Mesendoderm (in vitro differentiated cells): ENCODE measurements at regions not wholly inside any gene's neighbourhood (a gene's known extent, or its start where the extent isn't known, plus 50 kb on each side); places are given as distances from the start of the nearest gene placed in this dataset.
A peak's percentile ranks its signal among the peaks of the same experiment; 100 is the strongest.

Experiments
- DNase-seq: peaks from one replicate; pipeline ENCODE4 v3.0.0; 2013
- H2AK5ac ChIP-seq: 2 replicates; pipeline ENCODE4 v1.6.1; 2013; ENCODE audit warnings: low read length, inconsistent platforms
- H2BK120ac ChIP-seq: 2 replicates; pipeline ENCODE4 v1.6.1; 2013; ENCODE audit warnings: low read depth, mild to moderate bottlenecking, low read length, moderate library complexity, mixed read lengths
- H2BK15ac ChIP-seq: replicated peaks from 2 replicates; pipeline ENCODE4 v1.6.1; 2013; ENCODE audit warnings: low read depth, mild to moderate bottlenecking, moderate library complexity
- H2BK5ac ChIP-seq: 2 replicates; pipeline ENCODE4 v1.6.1; 2013; ENCODE audit warnings: low read length, inconsistent platforms
- H3K18ac ChIP-seq: 2 replicates; pipeline ENCODE4 v1.6.1; 2013; ENCODE audit warnings: mild to moderate bottlenecking, low read length, mixed read lengths
- H3K23ac ChIP-seq: one replicate; pipeline ENCODE4 v1.6.1; 2013; ENCODE audit warnings: low read length
- H3K27ac ChIP-seq: 2 replicates; pipeline ENCODE4 v1.5.1; 2013; ENCODE audit warnings: low read depth, mild to moderate bottlenecking, inconsistent platforms, low read length, moderate library complexity
- H3K27me3 ChIP-seq: 2 replicates; pipeline ENCODE4 v1.6.1; 2013; ENCODE audit warnings: low read length, control low read depth, mild to moderate bottlenecking, inconsistent platforms; ENCODE audit not compliant: insufficient read depth, poor library complexity
- H3K36me3 ChIP-seq: 2 replicates; pipeline ENCODE4 v1.6.1; 2013; ENCODE audit warnings: low read length, inconsistent platforms; ENCODE audit not compliant: control insufficient read depth, insufficient read depth
- H3K4ac ChIP-seq: one replicate; pipeline ENCODE4 v1.6.1; 2013; ENCODE audit warnings: low read depth, mild to moderate bottlenecking, low read length, moderate library complexity
- H3K4me1 ChIP-seq: 2 replicates; pipeline ENCODE4 v1.6.1; 2013; ENCODE audit warnings: low read depth, low read length, inconsistent platforms; ENCODE audit not compliant: control insufficient read depth
- H3K4me2 ChIP-seq: 2 replicates; pipeline ENCODE4 v1.6.1; 2013; ENCODE audit warnings: low read length
- H3K4me3 ChIP-seq: 2 replicates; pipeline ENCODE4 v1.5.1; 2013; ENCODE audit warnings: mild to moderate bottlenecking, low read length
- H3K56ac ChIP-seq: one replicate; pipeline ENCODE4 v1.6.1; 2013; ENCODE audit warnings: low read length
- H3K79me1 ChIP-seq: 2 replicates; pipeline ENCODE4 v1.6.1; 2013; ENCODE audit warnings: low read length, inconsistent platforms
- H3K79me2 ChIP-seq: 2 replicates; pipeline ENCODE4 v1.6.1; 2013; ENCODE audit warnings: mild to moderate bottlenecking, low read length; ENCODE audit not compliant: control insufficient read depth, insufficient read depth
- H3K9ac ChIP-seq: 2 replicates; pipeline ENCODE4 v1.6.1; 2013; ENCODE audit warnings: low read length, inconsistent platforms
- H4K5ac ChIP-seq: one replicate; pipeline ENCODE4 v1.6.1; 2013; ENCODE audit warnings: low read length
- H4K8ac ChIP-seq: one replicate; pipeline ENCODE4 v1.6.1; 2013; ENCODE audit warnings: low read depth, mild to moderate bottlenecking, control low read depth, low read length, moderate library complexity
- WGBS: extraction: QIAGEN DNeasy Blood & Tissue Kit; methylation state at CpG from one replicate; pipeline ENCODE4 v1.1.7; 2013; ENCODE audit warnings: low lambda C conversion rate, missing lambda C conversion rate; ENCODE audit not compliant: insufficient coverage; ENCODE audit errors: extremely low coverage; 5-methylcytosine and 5-hydroxymethylcytosine counted together

DNA sequence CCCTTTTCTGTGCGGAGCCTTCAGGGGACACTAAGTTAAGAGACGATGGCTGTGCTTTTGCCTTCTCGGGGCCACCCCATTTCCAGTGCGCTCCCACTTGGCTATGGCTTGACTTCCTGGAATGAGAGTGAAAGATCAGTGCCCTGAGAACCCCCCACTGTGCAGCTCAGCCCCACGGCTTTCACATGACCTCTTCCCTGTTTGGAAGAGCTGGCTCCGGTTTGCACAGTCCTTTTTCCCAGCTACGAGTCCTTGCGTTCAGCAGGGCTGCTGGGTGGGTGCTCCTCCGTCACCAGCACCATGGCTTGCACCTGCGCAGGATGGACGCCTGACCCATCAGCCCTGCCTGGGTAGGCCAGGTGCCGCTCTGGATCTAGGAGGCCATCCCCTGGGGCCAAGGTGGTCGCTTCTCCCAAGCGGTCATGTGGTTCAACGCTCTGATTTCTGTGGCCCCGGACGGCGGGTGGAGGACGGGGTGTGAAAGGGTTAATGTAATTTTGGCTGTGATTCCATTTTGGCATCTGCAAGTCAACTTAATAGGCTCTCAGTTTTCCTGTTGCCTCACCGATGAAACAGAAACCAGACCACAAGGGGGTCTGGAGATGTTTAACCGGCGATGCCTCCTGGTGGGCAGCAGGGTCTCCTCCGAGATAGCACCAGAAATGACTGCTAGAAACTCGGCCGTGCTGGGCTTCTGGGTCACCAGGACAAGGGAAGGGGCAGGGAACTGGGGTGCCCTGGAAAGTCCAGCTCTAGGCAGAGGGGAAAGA is 113.1 kb upstream of the HAAO start:
- Histone ChIP-seq H3K9ac (no peak overlapping the region), H3K18ac (no peak overlapping the region), H2BK120ac (no peak overlapping the region), H3K56ac (no peak overlapping the region), H3K4ac (no peak overlapping the region), H2BK15ac (no peak overlapping the region), H4K8ac (no peak overlapping the region), H3K79me1 (no peaks in the 10 kb centered on the region), H2AK5ac (no peak overlapping the region), H3K36me3 (no peaks in the 10 kb centered on the region), H3K4me1 (peaks cover 13% of the 10 kb centered on the region), H3K79me2 (no peaks in the 10 kb centered on the region), H2BK5ac (no peak overlapping the region), H4K5ac (no peak overlapping the region), H3K4me3 (no peak overlapping the region), H3K23ac (no peak overlapping the region), H3K27me3 (no peaks in the 10 kb centered on the region), H3K27ac (no peak overlapping the region), H3K4me2 (no peak overlapping the region)
- peak; percentile 72 for DNase-seq
- no CpG with 5 or more reads among the region's 25 CpGs for WGBS

GRCh38 chr2:42904576-42904876 is 112.1 kb upstream of the HAAO start:
- Histone ChIP-seq H2BK120ac (no peak overlapping the region), H2BK5ac (no peak overlapping the region), H3K27me3 (no peaks in the 10 kb centered on the region), H3K56ac (no peak overlapping the region), H2AK5ac (no peak overlapping the region), H3K79me1 (no peaks in the 10 kb centered on the region), H4K8ac (no peak overlapping the region), H3K4me2 (no peak overlapping the region), H3K23ac (no peak overlapping the region), H2BK15ac (no peak overlapping the region), H3K18ac (no peak overlapping the region), H3K4ac (no peak overlapping the region), H3K9ac (no peak overlapping the region), H4K5ac (no peak overlapping the region), H3K27ac (no peak overlapping the region), H3K36me3 (no peaks in the 10 kb centered on the region), H3K4me1 (peaks cover 13% of the 10 kb centered on the region), H3K4me3 (no peak overlapping the region), H3K79me2 (no peaks in the 10 kb centered on the region)
- no peak for DNase-seq
- no CpG with 5 or more reads among the region's 3 CpGs for WGBS

DNA sequence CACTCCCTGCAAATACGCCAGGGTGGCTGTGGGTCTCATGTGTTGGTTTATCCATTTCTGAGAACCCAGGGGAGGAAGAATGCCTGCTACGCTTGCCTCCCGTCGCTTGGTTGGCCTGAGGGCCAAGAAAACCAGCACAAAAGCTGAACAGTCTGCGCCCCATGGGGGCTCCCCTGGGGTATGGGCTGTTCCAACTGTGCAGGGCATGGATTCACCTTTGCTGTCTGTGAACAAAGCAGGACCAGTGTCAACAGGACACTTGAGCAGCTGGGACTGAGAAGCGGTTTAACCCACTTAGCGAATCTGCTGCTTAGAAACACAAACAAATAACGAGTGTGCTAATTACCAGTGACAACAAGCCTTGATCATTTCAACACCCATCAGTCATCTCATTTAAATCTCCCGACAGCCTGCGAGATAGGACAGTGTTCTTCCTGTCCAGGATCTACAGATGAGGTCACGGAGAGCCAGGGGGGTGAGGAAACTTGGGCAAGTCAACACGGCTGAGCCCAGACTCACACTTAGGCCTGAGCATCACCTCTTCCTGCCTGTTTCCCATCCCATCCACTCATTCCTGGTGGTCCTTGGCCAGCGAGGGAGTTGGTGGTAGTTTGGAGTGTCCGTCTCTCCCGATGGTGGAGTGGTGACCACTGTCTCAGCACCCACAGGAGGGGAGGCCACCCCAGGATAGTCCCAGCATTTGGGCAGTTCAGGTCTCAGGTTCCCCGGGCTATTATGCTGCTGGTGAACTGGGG is 111.6 kb upstream of the HAAO start:
- H3K23ac ChIP-seq: peak overlapping the region; percentile 50
- H3K36me3 ChIP-seq: no peaks in the 10 kb centered on the region
- peaks cover 13% of the 10 kb centered on the region for H3K4me1 ChIP-seq
- no peak overlapping the region for H2BK120ac ChIP-seq
- no peaks in the 10 kb centered on the region for H3K79me2 ChIP-seq
- no peak overlapping the region for H2BK15ac ChIP-seq
- H4K5ac ChIP-seq: no peak overlapping the region
- no peak overlapping the region for H3K9ac ChIP-seq
- H2BK5ac ChIP-seq: no peak overlapping the region
- no peak overlapping the region for H3K4ac ChIP-seq
- no peak overlapping the region for H3K4me3 ChIP-seq
- H3K27ac ChIP-seq: no peak overlapping the region
- no peaks in the 10 kb centered on the region for H3K79me1 ChIP-seq
- no peak overlapping the region for H3K4me2 ChIP-seq
- H2AK5ac ChIP-seq: no peak overlapping the region
- no peak overlapping the region for H3K18ac ChIP-seq
- H3K27me3 ChIP-seq: no peaks in the 10 kb centered on the region
- peak overlapping the region; percentile 5 for H3K56ac ChIP-seq
- H4K8ac ChIP-seq: no peak overlapping the region
- peak; percentile 63 for DNase-seq
- no CpG with 5 or more reads among the region's 16 CpGs for WGBS

DNA sequence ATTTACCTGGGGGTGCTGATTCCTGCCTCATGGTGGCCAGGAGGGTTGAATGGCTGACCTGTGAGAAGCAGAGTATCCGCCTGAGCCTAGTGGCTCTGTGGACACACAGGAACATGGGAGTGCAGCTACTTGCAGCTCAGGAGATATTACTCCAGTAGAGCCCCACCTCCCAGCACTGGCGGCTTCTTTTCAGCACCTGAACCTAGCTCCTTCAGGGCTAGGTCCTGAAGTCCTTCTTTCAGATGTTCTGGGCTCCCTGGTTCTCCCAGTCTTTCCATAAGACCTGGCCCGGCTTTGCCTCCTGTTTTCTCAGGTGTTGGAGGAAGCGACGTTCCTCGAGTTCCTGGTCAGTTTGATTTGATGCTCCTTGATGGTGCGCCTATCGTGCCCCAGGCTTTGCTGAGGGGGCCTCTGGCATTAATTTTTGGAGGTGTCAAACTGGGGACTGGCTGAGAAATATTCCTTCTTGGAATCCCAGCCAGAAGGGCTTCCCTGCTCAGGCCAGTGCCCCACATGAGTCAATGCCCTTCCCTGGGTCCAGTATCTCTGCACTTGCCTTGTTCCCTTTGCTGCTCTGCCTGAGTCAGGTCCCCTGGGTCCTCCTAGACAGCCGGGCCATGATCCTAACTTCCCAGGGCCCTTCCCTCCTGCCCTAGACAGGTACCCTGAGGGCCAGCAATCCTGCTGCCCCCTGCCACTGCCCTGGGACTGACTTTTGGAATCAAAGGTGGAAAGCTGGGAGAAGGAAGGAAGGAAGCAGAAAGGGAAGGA is 110.7 kb upstream of the HAAO start:
- Histone ChIP-seq H3K9ac (no peak overlapping the region), H3K4ac (no peak overlapping the region), H2BK120ac (no peak overlapping the region), H3K4me2 (no peak overlapping the region), H3K4me3 (no peak overlapping the region), H3K27me3 (no peaks in the 10 kb centered on the region), H3K18ac (no peak overlapping the region), H3K23ac (no peak overlapping the region), H2BK5ac (no peak overlapping the region), H4K5ac (no peak overlapping the region), H3K4me1 (peaks cover 13% of the 10 kb centered on the region), H3K27ac (no peak overlapping the region), H2AK5ac (no peak overlapping the region), H2BK15ac (no peak overlapping the region), H4K8ac (no peak overlapping the region), H3K79me1 (no peaks in the 10 kb centered on the region), H3K56ac (no peak overlapping the region), H3K79me2 (no peaks in the 10 kb centered on the region), H3K36me3 (no peaks in the 10 kb centered on the region)
- DNase-seq: no peak
- no CpG with 5 or more reads among the region's 9 CpGs for WGBS

GRCh38 chr2:42901076-42901640 is 108.8 kb upstream of the HAAO start:
- no peaks in the 10 kb centered on the region for H3K27me3 ChIP-seq
- H3K4me2 ChIP-seq: no peak overlapping the region
- H3K9ac ChIP-seq: no peak overlapping the region
- H3K18ac ChIP-seq: no peak overlapping the region
- H2BK120ac ChIP-seq: no peak overlapping the region
- H2AK5ac ChIP-seq: no peak overlapping the region
- no peaks in the 10 kb centered on the region for H3K36me3 ChIP-seq
- peaks cover 2% of the 10 kb centered on the region for H3K4me1 ChIP-seq
- H4K8ac ChIP-seq: no peak overlapping the region
- H2BK15ac ChIP-seq: no peak overlapping the region
- no peaks in the 10 kb centered on the region for H3K79me1 ChIP-seq
- no peak overlapping the region for H3K23ac ChIP-seq
- no peak overlapping the region for H2BK5ac ChIP-seq
- no peak for DNase-seq
- no peak overlapping the region for H3K56ac ChIP-seq
- H3K79me2 ChIP-seq: no peaks in the 10 kb centered on the region
- no CpG with 5 or more reads among the region's 4 CpGs for WGBS
- H3K4ac ChIP-seq: no peak overlapping the region
- no peak overlapping the region for H4K5ac ChIP-seq
- no peak overlapping the region for H3K27ac ChIP-seq
- no peak overlapping the region for H3K4me3 ChIP-seq
